Skeletal muscle tissue (tissue), 3 donors: ENCODE measurements at regions not wholly inside any gene's neighbourhood (a gene's known extent, or its start where the extent isn't known, plus 50 kb on each side); places are given as distances from the start of the nearest gene placed in this dataset.

Experiments used
- H3K27ac ChIP-seq: one replicate; pipeline ENCODE4 v1.7.0; 2013; ENCODE audit warnings: mild to moderate bottlenecking, low read depth, low read length, inconsistent platforms
- H3K27me3 ChIP-seq, 3 donors: one replicate each; pipeline ENCODE4 v1.7.0; 2013; ENCODE audit warnings: low read length in 3 of 3; ENCODE audit not compliant: control insufficient read depth in 3 of 3, insufficient read depth in 3 of 3
- H3K36me3 ChIP-seq, 3 donors: one replicate each; pipeline ENCODE4 v1.7.0; 2013; ENCODE audit warnings: low read length in 3 of 3; ENCODE audit not compliant: control insufficient read depth in 3 of 3, insufficient read depth in 3 of 3
- H3K4me1 ChIP-seq, 3 donors: one replicate each; pipeline ENCODE4 v1.7.0; 2013; ENCODE audit warnings: low read length in 3 of 3, mild to moderate bottlenecking in 3 of 3; ENCODE audit not compliant: control insufficient read depth in 3 of 3, insufficient read depth in 3 of 3
- H3K4me3 ChIP-seq, 3 donors: one replicate each; pipeline ENCODE4 v1.7.0; 2013; ENCODE audit warnings: low read length in 3 of 3
- H3K9ac ChIP-seq, 3 donors: one replicate each; pipeline ENCODE4 v1.7.0; 2013; ENCODE audit warnings: low read length in 3 of 3, mild to moderate bottlenecking in 3 of 3, moderate library complexity in 2 of 3, low read depth in 1 of 3
- H3K9me3 ChIP-seq, 3 donors: one replicate each; pipeline ENCODE4 v1.7.0; 2013; ENCODE audit warnings: low read length in 3 of 3; ENCODE audit not compliant: control insufficient read depth in 3 of 3
- donor health status: Osteomylitis.

- H3K9me3 ChIP-seq = peaks cover 0 to 4% (median 3%) of the 10 kb centered on the region in 3 donors
Measured at GRCh38 chr20:23226612-23227265, 123.9 kb upstream of the NXT1 start.

GRCh38 chr20:23225407-23226060, 125.1 kb upstream of the NXT1 start:
- Histone ChIP-seq H3K36me3 (no peaks in the 10 kb centered on the region), H3K9ac (no peak overlapping the region), H3K27me3 (no peaks in the 10 kb centered on the region), H3K9me3 (peaks cover 0 to 4% (median 3%) of the 10 kb centered on the region in 3 donors), H3K4me3 (no peak overlapping the region), H3K27ac (no peak overlapping the region), H3K4me1 (peaks cover 0 to 4% (median 0%) of the 10 kb centered on the region in 3 donors)

More at GRCh38 chr20:23226612-23227265, 123.9 kb upstream of the NXT1 start:
- H3K9ac ChIP-seq = no peak overlapping the region
- H3K4me1 ChIP-seq = peaks cover 0 to 4% (median 0%) of the 10 kb centered on the region in 3 donors
- H3K27me3 ChIP-seq = no peaks in the 10 kb centered on the region
- H3K4me3 ChIP-seq = no peak overlapping the region
- no peaks in the 10 kb centered on the region for H3K36me3 ChIP-seq
- no peak overlapping the region for H3K27ac ChIP-seq

GRCh38 chr20:23224806-23225205, 125.8 kb upstream of the NXT1 start:
- H3K9ac ChIP-seq = no peak overlapping the region
- no peaks in the 10 kb centered on the region for H3K27me3 ChIP-seq
- H3K36me3 ChIP-seq = no peaks in the 10 kb centered on the region
- H3K4me1 ChIP-seq = peaks cover 0 to 4% (median 0%) of the 10 kb centered on the region in 3 donors
- H3K27ac ChIP-seq = no peak overlapping the region
- H3K9me3 ChIP-seq = peaks cover 0 to 4% (median 3%) of the 10 kb centered on the region in 3 donors
- H3K4me3 ChIP-seq = no peak overlapping the region

GRCh38 chr20:23223908-23224580, 126.5 kb upstream of the NXT1 start:
- Histone ChIP-seq H3K27me3 (no peaks in the 10 kb centered on the region), H3K4me3 (no peak overlapping the region), H3K4me1 (peaks cover 0 to 4% (median 0%) of the 10 kb centered on the region in 3 donors), H3K36me3 (no peaks in the 10 kb centered on the region), H3K9me3 (peaks cover 0 to 5% (median 3%) of the 10 kb centered on the region in 3 donors), H3K27ac (no peak overlapping the region), H3K9ac (no peak overlapping the region)

- no peaks in the 10 kb centered on the region for H3K27me3 ChIP-seq
- no peaks in the 10 kb centered on the region for H3K36me3 ChIP-seq
- no peak overlapping the region for H3K27ac ChIP-seq
- no peak overlapping the region for H3K9ac ChIP-seq
- H3K4me3 ChIP-seq = no peak overlapping the region
- peaks cover 0 to 6% (median 3%) of the 10 kb centered on the region in 3 donors for H3K9me3 ChIP-seq
- no peaks in the 10 kb centered on the region for H3K4me1 ChIP-seq
Measured at GRCh38 chr20:23222531-23223200, 127.9 kb upstream of the NXT1 start.

- Histone ChIP-seq H3K27ac (no peak overlapping the region), H3K9ac (no peak overlapping the region), H3K4me3 (no peak overlapping the region), H3K27me3 (no peaks in the 10 kb centered on the region), H3K36me3 (no peaks in the 10 kb centered on the region), H3K4me1 (no peaks in the 10 kb centered on the region), H3K9me3 (peaks cover 0 to 2% (median 0%) of the 10 kb centered on the region in 3 donors)
Measured at GRCh38 chr20:23217023-23217422, 130.9 kb upstream of the CD93 start.

GRCh38 chr20:23215344-23215995, 129.3 kb upstream of the CD93 start:
- Histone ChIP-seq H3K4me3 (no peak overlapping the region), H3K4me1 (no peaks in the 10 kb centered on the region), H3K9me3 (peaks cover 0 to 2% (median 0%) of the 10 kb centered on the region in 3 donors), H3K27me3 (no peaks in the 10 kb centered on the region), H3K36me3 (no peaks in the 10 kb centered on the region), H3K9ac (no peak overlapping the region), H3K27ac (no peak overlapping the region)

GRCh38 chr20:23214903-23215302, 128.8 kb upstream of the CD93 start:
- peaks cover 0 to 2% (median 0%) of the 10 kb centered on the region in 3 donors for H3K9me3 ChIP-seq
- H3K4me3 ChIP-seq = no peak overlapping the region
- H3K27me3 ChIP-seq = no peaks in the 10 kb centered on the region
- no peak overlapping the region for H3K9ac ChIP-seq
- H3K27ac ChIP-seq = no peak overlapping the region
- H3K36me3 ChIP-seq = no peaks in the 10 kb centered on the region
- H3K4me1 ChIP-seq = no peaks in the 10 kb centered on the region

GRCh38 chr20:23212464-23212995, 126.4 kb upstream of the CD93 start:
- H3K27ac ChIP-seq = no peak overlapping the region
- H3K27me3 ChIP-seq = no peaks in the 10 kb centered on the region
- no peaks in the 10 kb centered on the region for H3K36me3 ChIP-seq
- H3K9ac ChIP-seq = no peak overlapping the region
- no peaks in the 10 kb centered on the region for H3K9me3 ChIP-seq
- H3K4me1 ChIP-seq = no peaks in the 10 kb centered on the region
- no peak overlapping the region for H3K4me3 ChIP-seq
